Mesendoderm (in vitro differentiated cells): ENCODE measurements at regions not wholly inside any gene's neighbourhood (a gene's known extent, or its start where the extent isn't known, plus 50 kb on each side); places are given as distances from the start of the nearest gene placed in this dataset.

ENCODE experiments used
- DNase-seq: peaks from one replicate; pipeline ENCODE4 v3.0.0; 2013
- H2AK5ac ChIP-seq: 2 replicates; pipeline ENCODE4 v1.6.1; 2013; ENCODE audit warnings: low read length, inconsistent platforms
- H2BK120ac ChIP-seq: 2 replicates; pipeline ENCODE4 v1.6.1; 2013; ENCODE audit warnings: low read depth, mild to moderate bottlenecking, low read length, moderate library complexity, mixed read lengths
- H2BK15ac ChIP-seq: replicated peaks from 2 replicates; pipeline ENCODE4 v1.6.1; 2013; ENCODE audit warnings: low read depth, mild to moderate bottlenecking, moderate library complexity
- H2BK5ac ChIP-seq: 2 replicates; pipeline ENCODE4 v1.6.1; 2013; ENCODE audit warnings: low read length, inconsistent platforms
- H3K18ac ChIP-seq: 2 replicates; pipeline ENCODE4 v1.6.1; 2013; ENCODE audit warnings: mild to moderate bottlenecking, low read length, mixed read lengths
- H3K23ac ChIP-seq: one replicate; pipeline ENCODE4 v1.6.1; 2013; ENCODE audit warnings: low read length
- H3K27ac ChIP-seq: 2 replicates; pipeline ENCODE4 v1.5.1; 2013; ENCODE audit warnings: low read depth, mild to moderate bottlenecking, inconsistent platforms, low read length, moderate library complexity
- H3K27me3 ChIP-seq: 2 replicates; pipeline ENCODE4 v1.6.1; 2013; ENCODE audit warnings: low read length, control low read depth, mild to moderate bottlenecking, inconsistent platforms; ENCODE audit not compliant: insufficient read depth, poor library complexity
- H3K36me3 ChIP-seq: 2 replicates; pipeline ENCODE4 v1.6.1; 2013; ENCODE audit warnings: low read length, inconsistent platforms; ENCODE audit not compliant: control insufficient read depth, insufficient read depth
- H3K4ac ChIP-seq: one replicate; pipeline ENCODE4 v1.6.1; 2013; ENCODE audit warnings: low read depth, mild to moderate bottlenecking, low read length, moderate library complexity
- H3K4me1 ChIP-seq: 2 replicates; pipeline ENCODE4 v1.6.1; 2013; ENCODE audit warnings: low read depth, low read length, inconsistent platforms; ENCODE audit not compliant: control insufficient read depth
- H3K4me2 ChIP-seq: 2 replicates; pipeline ENCODE4 v1.6.1; 2013; ENCODE audit warnings: low read length
- H3K4me3 ChIP-seq: 2 replicates; pipeline ENCODE4 v1.5.1; 2013; ENCODE audit warnings: mild to moderate bottlenecking, low read length
- H3K56ac ChIP-seq: one replicate; pipeline ENCODE4 v1.6.1; 2013; ENCODE audit warnings: low read length
- H3K79me1 ChIP-seq: 2 replicates; pipeline ENCODE4 v1.6.1; 2013; ENCODE audit warnings: low read length, inconsistent platforms
- H3K79me2 ChIP-seq: 2 replicates; pipeline ENCODE4 v1.6.1; 2013; ENCODE audit warnings: mild to moderate bottlenecking, low read length; ENCODE audit not compliant: control insufficient read depth, insufficient read depth
- H3K9ac ChIP-seq: 2 replicates; pipeline ENCODE4 v1.6.1; 2013; ENCODE audit warnings: low read length, inconsistent platforms
- H4K5ac ChIP-seq: one replicate; pipeline ENCODE4 v1.6.1; 2013; ENCODE audit warnings: low read length
- H4K8ac ChIP-seq: one replicate; pipeline ENCODE4 v1.6.1; 2013; ENCODE audit warnings: low read depth, mild to moderate bottlenecking, control low read depth, low read length, moderate library complexity
- WGBS: extraction: QIAGEN DNeasy Blood & Tissue Kit; methylation state at CpG from one replicate; pipeline ENCODE4 v1.1.7; 2013; ENCODE audit warnings: low lambda C conversion rate, missing lambda C conversion rate; ENCODE audit not compliant: insufficient coverage; ENCODE audit errors: extremely low coverage; 5-methylcytosine and 5-hydroxymethylcytosine counted together

DNA sequence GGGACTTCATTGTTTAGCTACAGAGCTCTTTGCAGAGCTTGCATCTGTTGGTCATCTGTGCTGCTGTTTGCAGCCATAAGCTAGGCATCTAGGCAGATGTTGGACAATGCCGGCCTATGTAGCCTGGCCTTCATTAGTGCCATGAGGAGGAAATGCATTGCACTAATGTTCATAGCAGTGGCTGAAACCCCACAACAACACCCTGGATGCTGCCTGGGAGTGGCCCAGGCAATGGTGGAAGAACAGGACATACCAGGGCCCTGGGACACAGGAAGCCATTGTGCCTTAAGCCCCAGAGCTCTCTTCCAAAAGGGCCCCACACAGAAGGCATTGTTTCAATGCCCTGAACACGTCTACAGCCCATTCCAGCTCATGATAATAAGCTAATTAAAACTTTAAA is 131.5 kb upstream of the LYZL1 start:
- H4K8ac ChIP-seq, result no peak overlapping the region

DNA sequence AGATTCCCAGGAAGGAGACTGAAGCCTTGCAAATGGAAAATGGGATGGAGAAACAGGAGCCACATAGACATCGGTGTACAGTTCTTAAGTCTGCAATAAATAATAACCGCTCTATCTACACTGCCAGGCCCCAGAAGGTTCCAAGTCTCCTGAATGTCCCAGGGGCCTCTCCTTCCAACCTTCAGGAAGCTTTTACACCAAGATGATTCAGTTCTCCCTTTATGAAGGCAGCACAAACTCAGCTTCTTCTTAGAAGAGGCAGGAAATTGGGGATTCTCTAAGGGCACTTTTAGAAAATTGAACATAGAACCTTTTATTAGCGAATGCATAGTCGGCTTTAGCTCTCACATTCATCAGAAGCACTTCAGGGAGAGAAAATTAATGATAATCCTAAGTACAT is 130.8 kb upstream of the LYZL1 start:
- Histone ChIP-seq H3K79me1 (no peaks in the 10 kb centered on the region), H3K27ac (no peak overlapping the region), H2AK5ac (no peak overlapping the region), H3K4me1 (peaks cover 15% of the 10 kb centered on the region), H3K27me3 (no peaks in the 10 kb centered on the region), H3K56ac (peak overlapping the region; percentile 66), H3K4ac (peak overlapping the region; percentile 95), H2BK5ac (no peak overlapping the region), H4K8ac (no peak overlapping the region), H2BK15ac (no peak overlapping the region), H3K4me3 (no peak overlapping the region), H2BK120ac (peak overlapping the region; percentile 57), H3K9ac (no peak overlapping the region), H3K79me2 (no peaks in the 10 kb centered on the region), H3K18ac (peak overlapping the region; percentile 16), H3K23ac (no peak overlapping the region), H4K5ac (no peak overlapping the region), H3K36me3 (no peaks in the 10 kb centered on the region), H3K4me2 (no peak overlapping the region)
- no peak for DNase-seq
- no CpG with 5 or more reads among the region's 4 CpGs for WGBS

More for the DNA sequence above, 131.5 kb upstream of the LYZL1 start:
- peak overlapping the region; percentile 82 for H2AK5ac ChIP-seq
- peak overlapping the region; percentile 66 for H3K56ac ChIP-seq
- H3K23ac ChIP-seq, result no peak overlapping the region
- H3K4me3 ChIP-seq, result no peak overlapping the region
- DNase-seq, result no peak
- H3K36me3 ChIP-seq, result no peaks in the 10 kb centered on the region
- H3K9ac ChIP-seq, result no peak overlapping the region
- H3K79me1 ChIP-seq, result no peaks in the 10 kb centered on the region
- H2BK120ac ChIP-seq, result no peak overlapping the region
- no peak overlapping the region for H3K4ac ChIP-seq
- peaks cover 15% of the 10 kb centered on the region for H3K4me1 ChIP-seq
- H2BK5ac ChIP-seq, result peak overlapping the region; percentile 28
- H4K5ac ChIP-seq, result no peak overlapping the region
- no peak overlapping the region for H2BK15ac ChIP-seq
- no peaks in the 10 kb centered on the region for H3K79me2 ChIP-seq
- H3K27ac ChIP-seq, result no peak overlapping the region
- no peaks in the 10 kb centered on the region for H3K27me3 ChIP-seq
- H3K4me2 ChIP-seq, result no peak overlapping the region
- no CpG with 5 or more reads among the region's 2 CpGs for WGBS
- H3K18ac ChIP-seq, result peak overlapping the region; percentile 31

DNA sequence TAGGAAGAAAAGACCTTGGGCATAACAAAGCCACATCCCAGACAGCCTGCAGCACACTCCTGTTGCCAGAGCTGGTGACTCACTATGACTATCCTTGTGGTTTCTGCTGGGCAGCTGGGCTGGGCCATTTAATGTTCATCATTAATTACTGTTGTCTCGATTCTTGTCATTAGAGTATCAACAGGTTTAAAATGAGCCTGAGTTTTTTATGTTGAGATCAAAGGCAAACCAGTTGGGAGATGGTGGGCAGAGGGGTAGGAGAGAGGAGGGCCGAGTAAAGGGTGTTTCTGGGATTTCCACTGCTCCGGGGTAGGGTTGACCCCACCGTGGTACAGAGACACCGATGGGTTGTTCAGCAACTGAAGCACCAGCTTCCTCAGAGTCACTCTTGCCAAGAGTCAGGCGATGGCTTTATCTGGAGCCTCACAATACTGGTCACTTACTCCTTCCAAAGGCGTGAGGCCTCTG is 128.7 kb upstream of the LYZL1 start:
- no CpG with 5 or more reads among the region's 7 CpGs for WGBS
- H3K36me3 ChIP-seq, result no peaks in the 10 kb centered on the region
- peak overlapping the region; percentile 28 for H3K9ac ChIP-seq
- H3K4me3 ChIP-seq, result no peak overlapping the region
- H2BK15ac ChIP-seq, result no peak overlapping the region
- H3K27ac ChIP-seq, result peak overlapping the region; percentile 82
- no peak overlapping the region for H4K8ac ChIP-seq
- peak overlapping the region; percentile 88 for H3K18ac ChIP-seq
- H3K27me3 ChIP-seq, result no peaks in the 10 kb centered on the region
- H3K79me2 ChIP-seq, result no peaks in the 10 kb centered on the region
- H3K4ac ChIP-seq, result peak overlapping the region; percentile 93
- peak overlapping the region; percentile 89 for H4K5ac ChIP-seq
- H3K79me1 ChIP-seq, result no peaks in the 10 kb centered on the region
- peak; percentile 91 for DNase-seq
- peak overlapping the region; percentile 91 for H3K56ac ChIP-seq
- H2BK120ac ChIP-seq, result peak overlapping the region; percentile 92
- H2BK5ac ChIP-seq, result peak overlapping the region; percentile 100
- H2AK5ac ChIP-seq, result peak overlapping the region; percentile 100
- peaks cover 15% of the 10 kb centered on the region for H3K4me1 ChIP-seq
- H3K23ac ChIP-seq, result peak overlapping the region; percentile 92
- H3K4me2 ChIP-seq, result no peak overlapping the region

DNA sequence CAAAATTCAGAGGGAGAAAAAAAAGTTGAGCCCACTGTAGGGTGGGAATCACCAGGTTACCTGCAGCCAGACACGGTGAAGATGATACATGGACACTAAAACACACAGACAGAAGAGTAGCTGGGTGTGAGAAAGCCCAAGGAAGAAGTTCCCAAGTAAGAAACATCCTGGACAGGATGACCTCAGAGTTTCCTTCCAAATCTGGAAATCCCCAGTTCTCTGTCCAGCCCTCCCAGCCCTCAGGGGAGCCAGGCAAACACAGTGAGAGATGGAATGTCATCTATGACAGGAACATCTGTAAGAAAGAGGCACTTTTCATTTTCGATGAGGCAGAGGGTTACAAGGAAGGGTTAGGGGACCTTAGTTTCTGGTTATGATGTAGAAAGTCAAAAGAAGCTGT is 125.1 kb upstream of the LYZL1 start:
- Histone ChIP-seq H3K9ac (no peak overlapping the region), H2BK120ac (no peak overlapping the region), H3K4me3 (no peak overlapping the region), H3K4ac (no peak overlapping the region), H3K36me3 (no peaks in the 10 kb centered on the region), H3K18ac (no peak overlapping the region), H3K79me2 (no peaks in the 10 kb centered on the region), H2BK15ac (no peak overlapping the region), H4K8ac (no peak overlapping the region), H2BK5ac (no peak overlapping the region), H3K23ac (no peak overlapping the region), H3K27me3 (no peaks in the 10 kb centered on the region), H3K56ac (no peak overlapping the region), H3K79me1 (no peaks in the 10 kb centered on the region), H4K5ac (no peak overlapping the region), H3K27ac (no peak overlapping the region), H2AK5ac (peak overlapping the region; percentile 13), H3K4me2 (no peak overlapping the region), H3K4me1 (peaks cover 15% of the 10 kb centered on the region)
- no CpG with 5 or more reads among the region's 2 CpGs for WGBS
- DNase-seq, result no peak

DNA sequence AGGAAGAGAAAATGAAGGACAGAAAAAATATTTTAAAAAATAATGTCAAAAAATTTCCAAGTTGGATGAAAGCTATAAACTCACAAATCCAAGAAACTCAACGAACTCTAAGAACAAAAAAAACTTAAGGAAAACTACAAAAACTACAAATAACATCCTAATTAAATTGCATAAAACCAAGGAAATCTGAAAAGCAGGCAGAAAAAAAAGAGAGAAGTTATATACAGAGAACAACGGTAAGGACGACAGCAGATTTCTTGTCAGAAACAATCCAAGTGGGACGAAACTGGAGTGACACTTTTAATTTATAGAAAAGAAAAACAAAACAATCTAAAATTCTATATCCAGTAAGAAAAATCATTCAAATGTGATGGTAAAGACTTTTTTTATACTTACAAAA is 122.2 kb upstream of the LYZL1 start:
- H2BK5ac ChIP-seq, result no peak overlapping the region
- H3K27me3 ChIP-seq, result no peaks in the 10 kb centered on the region
- no peak overlapping the region for H3K4me3 ChIP-seq
- H3K4ac ChIP-seq, result no peak overlapping the region
- no peak for DNase-seq
- H2AK5ac ChIP-seq, result no peak overlapping the region
- H3K9ac ChIP-seq, result no peak overlapping the region
- H3K18ac ChIP-seq, result no peak overlapping the region
- no peak overlapping the region for H2BK120ac ChIP-seq
- H4K8ac ChIP-seq, result no peak overlapping the region
- WGBS, result no CpG with 5 or more reads among the region's 4 CpGs
- H4K5ac ChIP-seq, result no peak overlapping the region
- H3K36me3 ChIP-seq, result no peaks in the 10 kb centered on the region
- H3K4me1 ChIP-seq, result no peaks in the 10 kb centered on the region
- H2BK15ac ChIP-seq, result no peak overlapping the region
- H3K79me1 ChIP-seq, result no peaks in the 10 kb centered on the region
- no peaks in the 10 kb centered on the region for H3K79me2 ChIP-seq
- no peak overlapping the region for H3K23ac ChIP-seq
- H3K56ac ChIP-seq, result no peak overlapping the region
- no peak overlapping the region for H3K4me2 ChIP-seq
- H3K27ac ChIP-seq, result no peak overlapping the region

DNA sequence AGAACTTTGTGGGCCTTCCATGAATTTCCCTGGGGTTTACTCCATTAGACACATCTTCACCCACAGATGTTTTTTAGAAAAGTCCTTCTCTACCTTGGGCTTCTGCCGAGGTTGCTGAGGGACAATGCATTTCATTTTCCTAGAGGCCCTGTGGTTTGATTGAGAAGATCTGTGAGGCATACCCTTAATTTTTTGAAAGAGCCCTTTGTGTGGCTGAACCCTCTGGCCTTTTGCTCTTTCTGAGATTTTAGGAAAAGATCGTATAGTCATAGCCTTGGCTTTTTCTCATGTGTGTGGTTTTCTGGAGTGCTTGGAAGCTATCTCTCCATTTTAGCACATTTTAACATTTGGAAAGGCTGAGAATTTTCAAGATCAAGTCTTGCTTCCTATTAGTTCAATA is 119.8 kb upstream of the LYZL1 start:
- Histone ChIP-seq H2BK5ac (no peak overlapping the region), H3K4me1 (no peaks in the 10 kb centered on the region), H3K4ac (no peak overlapping the region), H3K27me3 (no peaks in the 10 kb centered on the region), H3K36me3 (no peaks in the 10 kb centered on the region), H2BK120ac (no peak overlapping the region), H4K5ac (no peak overlapping the region), H3K9ac (no peak overlapping the region), H3K56ac (no peak overlapping the region), H3K23ac (no peak overlapping the region), H3K4me2 (no peak overlapping the region), H3K79me1 (no peaks in the 10 kb centered on the region), H3K4me3 (no peak overlapping the region), H2AK5ac (no peak overlapping the region), H3K18ac (no peak overlapping the region), H2BK15ac (no peak overlapping the region), H3K27ac (no peak overlapping the region), H4K8ac (no peak overlapping the region), H3K79me2 (no peaks in the 10 kb centered on the region)
- DNase-seq, result no peak
- WGBS, result no CpG with 5 or more reads among the region's 2 CpGs
